Liver (tissue), 8 donors: ENCODE measurements at regions not wholly inside any gene's neighbourhood (a gene's known extent, or its start where the extent isn't known, plus 50 kb on each side); places are given as distances from the start of the nearest gene placed in this dataset.

ENCODE experiments used
- DNase-seq: peaks from one replicate; pipeline ENCODE4 v3.0.0-alpha.2; 2017; ENCODE audit warnings: low spot score
- H3K27ac ChIP-seq, 2 donors: one replicate each; pipeline ENCODE4 v1.7.0; 2013; ENCODE audit warnings: inconsistent platforms in 2 of 2, low read length in 2 of 2, control low read depth in 1 of 2, low read depth in 1 of 2, mild to moderate bottlenecking in 1 of 2
- H3K27me3 ChIP-seq, 4 donors: one replicate each; pipeline versions ENCODE4 v1.6.1 to v1.7.0; 2013; ENCODE audit warnings: low read length in 3 of 4, inconsistent platforms in 1 of 4, mild to moderate bottlenecking in 1 of 4, moderate library complexity in 1 of 4; ENCODE audit not compliant: control insufficient read depth in 4 of 4, insufficient read depth in 4 of 4
- H3K36me3 ChIP-seq, 4 donors: one replicate each; pipeline versions ENCODE4 v1.6.1 to v1.7.0; 2013; ENCODE audit warnings: low read length in 3 of 4, mild to moderate bottlenecking in 3 of 4, low read depth in 1 of 4, moderate library complexity in 1 of 4; ENCODE audit not compliant: control insufficient read depth in 4 of 4, insufficient read depth in 3 of 4
- H3K4me1 ChIP-seq, 4 donors: one replicate each; pipeline versions ENCODE4 v1.6.1 to v1.7.0; 2013; ENCODE audit warnings: low read length in 3 of 4, mild to moderate bottlenecking in 3 of 4, moderate library complexity in 1 of 4; ENCODE audit not compliant: control insufficient read depth in 4 of 4, insufficient read depth in 4 of 4
- H3K4me3 ChIP-seq, 3 donors: one replicate each; pipeline versions ENCODE4 v1.6.1 to v1.7.0; 2013; ENCODE audit warnings: low read length in 3 of 3, control low read depth in 1 of 3, low read depth in 1 of 3, mild to moderate bottlenecking in 1 of 3
- H3K9ac ChIP-seq, 2 donors: one replicate each; pipeline ENCODE4 v1.7.0; 2013; ENCODE audit warnings: low read length in 2 of 2, mild to moderate bottlenecking in 2 of 2, moderate library complexity in 2 of 2, control low read depth in 1 of 2, low read depth in 1 of 2
- H3K9me3 ChIP-seq, 4 donors: one replicate each; pipeline versions ENCODE4 v1.6.1 to v1.7.0; 2013; ENCODE audit warnings: low read length in 3 of 4; ENCODE audit not compliant: control insufficient read depth in 4 of 4
- EGR1 ChIP-seq, 2 donors: IDR thresholded peaks; 2 replicates each; pipeline ENCODE4 v1.6.1; 2016 to 2018; ENCODE audit warnings: antibody characterized with exemption in 2 of 2, low read depth in 2 of 2
- FOXA2 ChIP-seq: IDR thresholded peaks from 2 replicates; pipeline ENCODE4 v1.6.1; 2016; ENCODE audit warnings: antibody characterized with exemption
- GABPA ChIP-seq, 2 donors: IDR thresholded peaks in 1 of 2; conservative IDR thresholded peaks in 1 of 2; 2 replicates each; pipeline ENCODE4 v1.6.1; 2016; ENCODE audit warnings: antibody characterized with exemption in 2 of 2, mild to moderate bottlenecking in 1 of 2, moderate library complexity in 1 of 2
- HNF4A ChIP-seq, 2 donors: conservative IDR thresholded peaks; 2 replicates each; pipeline ENCODE4 v1.6.1; 2016; ENCODE audit warnings: antibody characterized with exemption in 2 of 2, mild to moderate bottlenecking in 2 of 2
- HNF4G ChIP-seq: IDR thresholded peaks from 2 replicates; pipeline ENCODE4 v1.6.1; 2016; ENCODE audit warnings: antibody characterized with exemption
- JUND ChIP-seq, 2 donors: IDR thresholded peaks; 2 replicates each; pipeline ENCODE4 v1.6.1; 2016; ENCODE audit warnings: antibody characterized with exemption in 2 of 2
- NR2F2 ChIP-seq: IDR thresholded peaks from 2 replicates; pipeline ENCODE4 v1.6.1; 2016; ENCODE audit warnings: antibody characterized with exemption
- RAD21 ChIP-seq, 2 donors: IDR thresholded peaks; 2 replicates each; pipeline ENCODE4 v1.6.1; 2016; ENCODE audit warnings: antibody characterized with exemption in 2 of 2, mild to moderate bottlenecking in 2 of 2
- RXRA ChIP-seq, 2 donors: IDR thresholded peaks; 2 replicates each; pipeline ENCODE4 v1.6.1; 2017 to 2018; ENCODE audit warnings: antibody characterized with exemption in 2 of 2, mild to moderate bottlenecking in 1 of 2
- SP1 ChIP-seq: IDR thresholded peaks from 2 replicates; pipeline ENCODE4 v1.6.1; 2018; ENCODE audit warnings: antibody characterized with exemption, mild to moderate bottlenecking
- TAF1 ChIP-seq: conservative IDR thresholded peaks from 2 replicates; pipeline ENCODE4 v1.6.1; 2016; ENCODE audit warnings: antibody characterized with exemption, mild to moderate bottlenecking
- YY1 ChIP-seq: IDR thresholded peaks from 2 replicates; pipeline ENCODE4 v1.6.1; 2016; ENCODE audit warnings: antibody characterized with exemption, mild to moderate bottlenecking
- WGBS: extraction: QIAGEN DNeasy Blood & Tissue Kit; methylation state at CpG from one replicate; pipeline ENCODE4 v1.1.7; 2013; 5-methylcytosine and 5-hydroxymethylcytosine counted together
- TF ChIP-seq, protein P1 (sequence below): fragments of 150-350 bp; IDR thresholded peaks from 2 replicates; pipeline ENCODE4 v1.5.1; 2017; ENCODE audit warnings: improper control_type of control experiment, low read depth, low read length; ENCODE audit not compliant: missing input control
- TF ChIP-seq, protein P2 (sequence below): IDR thresholded peaks from 2 replicates; pipeline ENCODE4 v1.6.1; 2016; ENCODE audit warnings: antibody characterized with exemption
- TF ChIP-seq, protein P3 (sequence below): IDR thresholded peaks from 2 replicates; pipeline ENCODE4 v1.6.1; 2016; ENCODE audit warnings: antibody characterized with exemption
- TF ChIP-seq, protein P4 (sequence below): IDR thresholded peaks from 2 replicates; pipeline ENCODE4 v1.6.1; 2016; ENCODE audit warnings: antibody characterized with exemption
- donor health status: healthy.
- donor health status: healthy.
- donor health status: healthy.
- donor health status: healthy.
- donor health status: healthy.

DNA sequence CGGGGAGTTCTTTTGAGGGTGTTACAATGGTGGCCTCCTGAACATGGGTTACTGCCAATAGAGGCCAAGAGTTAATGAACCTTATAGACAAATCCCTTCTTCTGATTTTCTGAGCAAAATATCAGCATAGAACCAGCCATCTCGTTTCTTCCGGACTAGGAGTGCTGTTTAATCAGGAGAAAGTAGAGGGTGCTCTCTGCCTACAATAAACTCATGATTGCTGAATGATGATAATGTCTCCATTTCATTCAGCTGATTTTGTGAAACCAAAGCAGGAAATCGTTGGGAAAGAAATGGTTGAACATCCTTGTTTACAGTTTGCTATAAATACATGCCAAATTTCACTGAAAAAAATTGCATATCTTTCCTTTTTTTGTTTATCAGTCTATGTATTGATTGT, 142.8 kb upstream of the PLSCR5 start:
- no peak for DNase-seq
- H3K4me3 ChIP-seq: no peak overlapping the region
- H3K9me3 ChIP-seq: no peaks in the 10 kb centered on the region
- H3K9ac ChIP-seq: no peak overlapping the region
- no peak overlapping the region for H3K27ac ChIP-seq
- H3K4me1 ChIP-seq: no peaks in the 10 kb centered on the region
- TF ChIP-seq TAF1 (no peak), HNF4A (conservative IDR thresholded peaks at IDR 0.05) (no peak), FOXA2 (no peak), HNF4G (no peak), RAD21 (IDR thresholded peaks at IDR 0.05) (no peak), YY1 (no peak), JUND (IDR thresholded peaks at IDR 0.05) (no peak), GABPA (IDR thresholded peaks at IDR 0.05 in 1 of 2, conservative IDR thresholded peaks at IDR 0.05 in 1 of 2) (no peak), RXRA (IDR thresholded peaks at IDR 0.05) (no peak)
- TF ChIP-seq, protein P1, sequence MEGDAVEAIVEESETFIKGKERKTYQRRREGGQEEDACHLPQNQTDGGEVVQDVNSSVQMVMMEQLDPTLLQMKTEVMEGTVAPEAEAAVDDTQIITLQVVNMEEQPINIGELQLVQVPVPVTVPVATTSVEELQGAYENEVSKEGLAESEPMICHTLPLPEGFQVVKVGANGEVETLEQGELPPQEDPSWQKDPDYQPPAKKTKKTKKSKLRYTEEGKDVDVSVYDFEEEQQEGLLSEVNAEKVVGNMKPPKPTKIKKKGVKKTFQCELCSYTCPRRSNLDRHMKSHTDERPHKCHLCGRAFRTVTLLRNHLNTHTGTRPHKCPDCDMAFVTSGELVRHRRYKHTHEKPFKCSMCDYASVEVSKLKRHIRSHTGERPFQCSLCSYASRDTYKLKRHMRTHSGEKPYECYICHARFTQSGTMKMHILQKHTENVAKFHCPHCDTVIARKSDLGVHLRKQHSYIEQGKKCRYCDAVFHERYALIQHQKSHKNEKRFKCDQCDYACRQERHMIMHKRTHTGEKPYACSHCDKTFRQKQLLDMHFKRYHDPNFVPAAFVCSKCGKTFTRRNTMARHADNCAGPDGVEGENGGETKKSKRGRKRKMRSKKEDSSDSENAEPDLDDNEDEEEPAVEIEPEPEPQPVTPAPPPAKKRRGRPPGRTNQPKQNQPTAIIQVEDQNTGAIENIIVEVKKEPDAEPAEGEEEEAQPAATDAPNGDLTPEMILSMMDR: no peak
- TF ChIP-seq, protein P2, sequence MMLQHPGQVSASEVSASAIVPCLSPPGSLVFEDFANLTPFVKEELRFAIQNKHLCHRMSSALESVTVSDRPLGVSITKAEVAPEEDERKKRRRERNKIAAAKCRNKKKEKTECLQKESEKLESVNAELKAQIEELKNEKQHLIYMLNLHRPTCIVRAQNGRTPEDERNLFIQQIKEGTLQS: no peak
- H3K27me3 ChIP-seq: no peaks in the 10 kb centered on the region
- no peaks in the 10 kb centered on the region for H3K36me3 ChIP-seq
- WGBS: 40% methylated on average over 4 of the region's 4 CpGs

DNA sequence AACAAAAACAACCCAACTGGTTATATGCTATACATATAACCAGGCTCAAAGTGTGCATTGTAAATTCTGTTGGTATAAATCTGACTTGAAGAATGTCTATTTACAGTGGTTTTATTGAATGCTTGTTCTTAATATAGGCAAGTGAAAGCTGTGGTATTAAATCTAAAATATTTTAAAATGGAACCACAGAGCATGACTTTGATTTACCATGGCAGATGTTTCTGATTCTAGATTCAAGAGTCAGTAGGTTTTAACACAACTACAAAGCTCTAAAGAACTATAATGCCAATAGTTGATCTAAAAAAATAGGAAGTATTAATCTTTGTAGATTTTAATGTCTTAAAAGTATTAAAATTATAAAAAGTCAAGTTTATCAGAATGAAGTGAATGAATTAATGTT, 141.9 kb upstream of the PLSCR5 start:
- no peaks in the 10 kb centered on the region for H3K27me3 ChIP-seq
- H3K4me3 ChIP-seq: no peak overlapping the region
- no peak overlapping the region for H3K9ac ChIP-seq
- no peak for DNase-seq
- TF ChIP-seq EGR1 (IDR thresholded peaks at IDR 0.05; ENCODE audit: low read depth in 2 of 2): no peak
- no peak overlapping the region for H3K27ac ChIP-seq
- no peaks in the 10 kb centered on the region for H3K4me1 ChIP-seq
- no peaks in the 10 kb centered on the region for H3K36me3 ChIP-seq
- H3K9me3 ChIP-seq: no peaks in the 10 kb centered on the region

DNA sequence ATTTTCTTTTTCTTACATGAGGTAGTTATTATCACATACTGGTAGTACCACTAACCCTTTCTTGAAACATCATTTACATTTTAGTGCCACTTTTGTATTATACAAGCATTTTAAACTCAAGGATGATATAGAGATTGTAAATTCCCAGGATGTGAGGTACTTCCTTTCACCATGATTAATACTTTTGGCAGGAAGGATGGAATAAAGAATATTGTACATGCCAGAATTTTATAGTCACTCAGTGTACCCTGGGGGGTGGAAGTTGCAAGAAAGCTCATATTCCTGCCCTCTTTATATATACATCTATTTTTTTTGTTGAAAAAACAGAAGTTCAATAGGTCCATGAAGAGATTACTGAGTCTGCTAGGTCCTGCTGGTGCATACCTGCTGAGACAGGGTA, 141.0 kb upstream of the PLSCR5 start:
- no peak overlapping the region for H3K4me3 ChIP-seq
- no peak for TF ChIP-seq TAF1
- no peaks in the 10 kb centered on the region for H3K36me3 ChIP-seq
- no peaks in the 10 kb centered on the region for H3K4me1 ChIP-seq
- no peaks in the 10 kb centered on the region for H3K27me3 ChIP-seq
- no peak overlapping the region for H3K27ac ChIP-seq
- H3K9me3 ChIP-seq: no peaks in the 10 kb centered on the region
- no peak for DNase-seq
- no peak overlapping the region for H3K9ac ChIP-seq

DNA sequence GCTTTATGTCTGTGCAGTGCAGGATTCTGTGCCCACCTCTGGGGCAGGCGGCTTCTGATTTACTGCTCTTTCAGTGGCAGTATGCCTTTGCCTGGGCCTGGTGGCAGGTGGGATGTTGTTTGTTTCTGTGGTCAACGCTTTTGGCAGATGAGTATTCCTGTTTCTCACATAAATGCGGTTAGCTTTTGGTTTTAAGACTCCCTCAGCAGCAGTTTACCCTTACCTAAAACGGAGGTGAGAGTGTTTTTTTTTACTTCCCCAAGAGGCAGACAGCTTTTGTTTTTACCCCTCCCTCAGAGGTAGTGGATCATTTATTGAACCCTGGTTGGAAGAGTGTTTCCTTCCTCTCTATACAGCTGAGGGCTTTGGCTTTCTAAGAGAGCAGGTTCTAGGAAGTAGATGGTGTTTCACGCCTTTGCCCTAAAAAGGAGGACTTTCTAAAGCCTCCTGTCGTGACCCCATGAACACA, 134.1 kb upstream of the PLSCR5 start:
- no peak overlapping the region for H3K27ac ChIP-seq
- 71% methylated on average over 6 of the region's 6 CpGs for WGBS
- H3K27me3 ChIP-seq: peaks cover 0 to 7% (median 0%) of the 10 kb centered on the region in 4 donors
- DNase-seq: no peak
- no peak overlapping the region for H3K9ac ChIP-seq
- H3K9me3 ChIP-seq: peaks cover 0 to 6% (median 0%) of the 10 kb centered on the region in 4 donors
- TF ChIP-seq YY1 (no peak), NR2F2 (no peak), HNF4G (no peak), SP1 (no peak), GABPA (IDR thresholded peaks at IDR 0.05 in 1 of 2, conservative IDR thresholded peaks at IDR 0.05 in 1 of 2) (no peak), RXRA (IDR thresholded peaks at IDR 0.05) (no peak), RAD21 (IDR thresholded peaks at IDR 0.05) (no peak)
- TF ChIP-seq, protein P3, sequence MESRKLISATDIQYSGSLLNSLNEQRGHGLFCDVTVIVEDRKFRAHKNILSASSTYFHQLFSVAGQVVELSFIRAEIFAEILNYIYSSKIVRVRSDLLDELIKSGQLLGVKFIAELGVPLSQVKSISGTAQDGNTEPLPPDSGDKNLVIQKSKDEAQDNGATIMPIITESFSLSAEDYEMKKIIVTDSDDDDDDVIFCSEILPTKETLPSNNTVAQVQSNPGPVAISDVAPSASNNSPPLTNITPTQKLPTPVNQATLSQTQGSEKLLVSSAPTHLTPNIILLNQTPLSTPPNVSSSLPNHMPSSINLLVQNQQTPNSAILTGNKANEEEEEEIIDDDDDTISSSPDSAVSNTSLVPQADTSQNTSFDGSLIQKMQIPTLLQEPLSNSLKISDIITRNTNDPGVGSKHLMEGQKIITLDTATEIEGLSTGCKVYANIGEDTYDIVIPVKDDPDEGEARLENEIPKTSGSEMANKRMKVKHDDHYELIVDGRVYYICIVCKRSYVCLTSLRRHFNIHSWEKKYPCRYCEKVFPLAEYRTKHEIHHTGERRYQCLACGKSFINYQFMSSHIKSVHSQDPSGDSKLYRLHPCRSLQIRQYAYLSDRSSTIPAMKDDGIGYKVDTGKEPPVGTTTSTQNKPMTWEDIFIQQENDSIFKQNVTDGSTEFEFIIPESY: no peak
- TF ChIP-seq, protein P4, sequence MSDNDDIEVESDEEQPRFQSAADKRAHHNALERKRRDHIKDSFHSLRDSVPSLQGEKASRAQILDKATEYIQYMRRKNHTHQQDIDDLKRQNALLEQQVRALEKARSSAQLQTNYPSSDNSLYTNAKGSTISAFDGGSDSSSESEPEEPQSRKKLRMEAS: no peak
- H3K4me1 ChIP-seq: no peaks in the 10 kb centered on the region
- H3K36me3 ChIP-seq: no peaks in the 10 kb centered on the region
- no peak overlapping the region for H3K4me3 ChIP-seq
